Transverse colon (tissue), 4 donors: ENCODE measurements at regions not wholly inside any gene's neighbourhood (a gene's known extent, or its start where the extent isn't known, plus 50 kb on each side); places are given as distances from the start of the nearest gene placed in this dataset.

Experiments
- DNase-seq: peaks from one replicate; pipeline ENCODE4 v3.0.0-alpha.2; 2019
- H3K27ac ChIP-seq, 4 donors: fragments of 200-600 bp; sonication (generic); 2 replicates each; pipeline ENCODE4 v1.5.1; 2016 to 2018; ENCODE audit warnings: inconsistent platforms in 4 of 4
- H3K27me3 ChIP-seq: fragments of 200-600 bp; sonication (generic); 2 replicates; pipeline ENCODE4 v1.5.1; 2017; ENCODE audit warnings: inconsistent platforms
- H3K36me3 ChIP-seq, 4 donors: fragments of 200-600 bp; sonication (generic); 2 replicates each; pipeline ENCODE4 v1.5.1; 2017 to 2019; ENCODE audit warnings: inconsistent platforms in 4 of 4
- H3K4me1 ChIP-seq, 4 donors: fragments of 200-600 bp; sonication (generic); 2 replicates each; pipeline ENCODE4 v1.5.1; 2017 to 2020; ENCODE audit warnings: inconsistent platforms in 4 of 4
- H3K4me3 ChIP-seq, 4 donors: fragments of 200-600 bp; sonication (generic); 1 replicate in 1 of 4; 2 replicates in 3 of 4; pipeline versions ENCODE4 v1.5.1 to v1.6.1; 2017 to 2019; ENCODE audit warnings: inconsistent platforms in 4 of 4
- H3K9me3 ChIP-seq, 2 donors: fragments of 200-600 bp; sonication (generic); 2 replicates each; pipeline ENCODE4 v1.5.1; 2017 to 2019; ENCODE audit warnings: inconsistent platforms in 2 of 2
- CTCF ChIP-seq, 5 experiments: fragments of 200-600 bp in 3 of 5; fragments of 450-650 bp in 2 of 5; sonication (generic) in 3 of 5; IDR thresholded peaks; 1 replicate in 2 of 5; 2 replicates in 3 of 5; pipeline ENCODE4 v1.5.1; 2016 to 2017; ENCODE audit warnings: antibody characterized with exemption in 5 of 5, inconsistent platforms in 3 of 5, mild to moderate bottlenecking in 2 of 5, moderate library complexity in 1 of 5
- EP300 ChIP-seq: sonication (generic); formaldehyde crosslinking; IDR thresholded peaks from one replicate; pipeline ENCODE4 v1.6.1; 2017; ENCODE audit warnings: antibody characterized with exemption, low read depth
- POLR2A ChIP-seq: fragments of 450-650 bp; IDR thresholded peaks from one replicate; pipeline ENCODE4 v1.6.1; 2016; ENCODE audit warnings: antibody characterized with exemption, mild to moderate bottlenecking, moderate library complexity
- POLR2AphosphoS5 ChIP-seq, 3 donors: sonication (generic); formaldehyde crosslinking; IDR thresholded peaks; one replicate each; pipeline ENCODE4 v1.6.1; 2016; ENCODE audit warnings: antibody characterized with exemption in 3 of 3
- WGBS, 2 donors: methylation state at CpG; one replicate each; pipeline ENCODE4 v1.1.5; 2018; ENCODE audit warnings: low coverage in 1 of 2; 5-methylcytosine and 5-hydroxymethylcytosine counted together
- in situ Hi-C, 4 donors: fragments of 200-750 bp; cut with MboI; loops; one replicate each; pipeline versions ENCODE4 v1.15.0 to v1.15.1; 2017; ENCODE audit warnings: low sequenced_read_pairs in 3 of 4, low pct_ligation_motif_present in 1 of 4, low pct_unique_long_range_greater_than_20kb in 1 of 4
- intact Hi-C: fragments of 100-400 bp; cut with DNase I; formaldehyde crosslinking; loops from one replicate; pipeline ENCODE4 v1.15.1; 2023; ENCODE audit warnings: low total_unique reads

GRCh38 chrX:21155916-21156315 lies 218.3 kb upstream of the CNKSR2 start:
- no peaks in the 10 kb centered on the region for H3K36me3 ChIP-seq
- in situ Hi-C loops = no loop called here
- TF ChIP-seq CTCF (IDR thresholded peaks at IDR 0.05) = no peak
- TF ChIP-seq POLR2AphosphoS5 (IDR thresholded peaks at IDR 0.05) = no peak
- TF ChIP-seq EP300 = no peak
- no peak for TF ChIP-seq POLR2A
- H3K9me3 ChIP-seq = no peaks in the 10 kb centered on the region
- H3K27ac ChIP-seq = no peak overlapping the region
- intact Hi-C loops = no loop called here
- DNase-seq = no peak
- H3K4me1 ChIP-seq = no peaks in the 10 kb centered on the region
- H3K27me3 ChIP-seq = no peaks in the 10 kb centered on the region
- no peak overlapping the region for H3K4me3 ChIP-seq

DNA sequence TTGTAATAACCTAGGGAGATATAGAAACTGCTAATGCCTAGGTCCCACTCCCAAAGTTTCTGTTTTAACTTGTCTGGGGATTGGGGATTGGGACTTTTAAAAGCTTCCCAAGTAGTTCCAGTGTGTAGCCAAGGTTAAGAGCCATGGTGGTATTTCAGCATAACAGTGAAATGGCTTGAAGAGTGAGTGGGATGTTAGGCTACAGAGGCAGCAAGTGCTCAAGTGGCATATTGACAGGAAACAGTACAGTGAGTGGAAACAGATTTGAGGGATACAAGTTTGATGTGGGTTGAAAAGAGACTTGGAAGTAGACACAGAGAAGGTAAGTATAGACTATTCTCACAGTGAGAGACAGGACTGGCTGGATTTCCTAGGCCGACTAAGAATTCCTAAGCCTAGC lies 217.6 kb upstream of the CNKSR2 start:
- DNase-seq = no peak
- 54% methylated on average over 1 of the region's 1 CpG; no CpG with 5 or more reads in 1 of the 2 donors for WGBS, 2 donors
- in situ Hi-C loops = no loop called here
- intact Hi-C loops = no loop called here
- no peak for TF ChIP-seq EP300
- TF ChIP-seq CTCF (IDR thresholded peaks at IDR 0.05) = no peak
- no peak for TF ChIP-seq POLR2AphosphoS5 (IDR thresholded peaks at IDR 0.05)
- TF ChIP-seq POLR2A = no peak
- no peaks in the 10 kb centered on the region for H3K9me3 ChIP-seq
- no peak overlapping the region for H3K4me3 ChIP-seq
- no peaks in the 10 kb centered on the region for H3K36me3 ChIP-seq
- H3K4me1 ChIP-seq = no peaks in the 10 kb centered on the region
- no peaks in the 10 kb centered on the region for H3K27me3 ChIP-seq
- H3K27ac ChIP-seq = no peak overlapping the region

DNA sequence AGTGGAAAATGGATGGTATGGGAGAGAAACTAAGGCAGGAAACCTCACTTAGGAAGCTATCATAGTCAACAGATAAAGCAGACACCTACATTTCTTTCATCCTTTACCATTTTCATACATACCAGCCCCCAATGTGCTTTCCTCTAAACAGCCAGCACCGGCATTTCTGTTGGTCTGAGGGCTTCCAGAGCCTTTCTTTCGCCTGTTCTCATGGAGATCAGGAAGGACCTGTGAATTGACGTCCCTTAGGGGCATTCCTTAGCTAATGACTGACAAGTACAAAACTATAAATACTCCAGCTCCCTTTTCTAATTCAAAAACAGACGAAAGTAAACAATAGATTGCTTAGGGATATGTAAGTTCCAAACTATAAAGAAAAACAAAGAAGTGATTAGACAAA lies 215.5 kb upstream of the CNKSR2 start:
- intact Hi-C loops = no loop called here

DNA sequence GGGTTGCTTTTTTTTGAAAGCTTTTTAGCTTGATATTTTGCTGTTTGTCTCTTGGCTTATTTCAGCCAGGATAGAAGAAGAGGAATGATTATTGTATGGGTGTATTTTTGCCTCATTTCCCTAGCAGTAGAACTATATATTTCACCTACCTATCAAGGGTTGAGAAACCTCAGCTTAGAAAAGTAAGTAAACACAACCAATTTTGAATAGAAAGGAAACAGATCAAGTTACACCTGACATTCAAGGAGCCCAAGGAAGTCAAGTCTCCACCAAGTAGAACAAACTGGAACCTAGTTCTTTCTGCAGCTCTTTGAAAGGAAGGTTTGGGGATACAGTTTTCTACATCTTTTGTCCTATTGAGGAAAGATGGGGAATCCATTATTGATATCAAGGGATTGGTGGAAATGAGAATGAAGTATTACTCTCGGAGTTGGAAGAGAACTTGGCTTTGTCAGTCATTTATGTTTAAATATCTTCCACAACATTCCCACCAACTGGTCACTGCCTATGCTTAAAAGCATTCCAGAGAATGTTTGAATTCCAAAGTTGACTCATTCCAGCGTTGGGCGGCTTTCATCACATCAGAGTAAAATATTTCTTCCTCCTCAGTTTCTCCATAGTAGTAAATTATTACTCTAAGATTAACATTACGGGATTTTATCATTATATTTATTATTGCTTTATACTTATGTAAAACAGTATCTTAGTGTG lies 207.8 kb upstream of the CNKSR2 start:
- H3K4me3 ChIP-seq = no peak overlapping the region
- intact Hi-C loops = no loop called here
- no peak for TF ChIP-seq POLR2AphosphoS5 (IDR thresholded peaks at IDR 0.05)
- no peak for TF ChIP-seq POLR2A
- no peak for TF ChIP-seq EP300
- H3K4me1 ChIP-seq = no peaks in the 10 kb centered on the region
- 28 to 52% methylated on average over 3 to 4 of the region's 4 CpGs for WGBS, 2 donors
- no peaks in the 10 kb centered on the region for H3K27me3 ChIP-seq
- in situ Hi-C loops = no loop called here
- H3K36me3 ChIP-seq = no peaks in the 10 kb centered on the region
- no peak for DNase-seq
- H3K9me3 ChIP-seq = no peaks in the 10 kb centered on the region
- no peak overlapping the region for H3K27ac ChIP-seq

More for the DNA sequence above, 215.5 kb upstream of the CNKSR2 start:
- Histone ChIP-seq H3K4me3 (no peak overlapping the region), H3K4me1 (no peaks in the 10 kb centered on the region), H3K27me3 (no peaks in the 10 kb centered on the region), H3K27ac (no peak overlapping the region), H3K36me3 (no peaks in the 10 kb centered on the region), H3K9me3 (no peaks in the 10 kb centered on the region)
- TF ChIP-seq CTCF (IDR thresholded peaks at IDR 0.05) (no peak), POLR2AphosphoS5 (IDR thresholded peaks at IDR 0.05) (no peak)
- DNase-seq = no peak
- in situ Hi-C loops = no loop called here
- 27 to 31% methylated on average over 4 of the region's 4 CpGs for WGBS, 2 donors

GRCh38 chrX:21167011-21167410 lies 207.2 kb upstream of the CNKSR2 start:
- in situ Hi-C loops = no loop called here
- Histone ChIP-seq H3K4me1 (no peaks in the 10 kb centered on the region), H3K36me3 (no peaks in the 10 kb centered on the region), H3K4me3 (no peak overlapping the region), H3K9me3 (no peaks in the 10 kb centered on the region), H3K27ac (no peak overlapping the region), H3K27me3 (no peaks in the 10 kb centered on the region)
- intact Hi-C loops = no loop called here
- WGBS, 2 donors = 38 to 40% methylated on average over 1 to 2 of the region's 2 CpGs
- no peak for DNase-seq
- TF ChIP-seq EP300 = no peak
- TF ChIP-seq CTCF (IDR thresholded peaks at IDR 0.05) = no peak
- no peak for TF ChIP-seq POLR2A
- no peak for TF ChIP-seq POLR2AphosphoS5 (IDR thresholded peaks at IDR 0.05)
